ENCODE measurements at regions not wholly inside any gene's neighbourhood (a gene's known extent, or its start where the extent isn't known, plus 50 kb on each side); places are given as distances from the start of the nearest gene placed in this dataset.

GRCh38 chr5:33381243-33381642, 59.5 kb upstream of the TARS1 start:
- Histone ChIP-seq H3K36me3 (ENCODE audit: insufficient read depth in 1 of 2, low read depth in 1 of 2) (no peaks in the 10 kb centered on the region), H3K27me3 (ENCODE audit: insufficient read depth in 3 of 3, low read length in 2 of 3) (no peaks in the 10 kb centered on the region), H3K4me1 (no peaks in the 10 kb centered on the region), H3K9me3 (no peaks in the 10 kb centered on the region), H3K4me3 (no peak overlapping the region), H3K27ac (no peak overlapping the region)
- TF ChIP-seq CTCF (IDR thresholded peaks at IDR 0.05) = no peak
- intact Hi-C loops (cut with DNase I) = no loop called here
- no peak for DNase-seq
- WGBS, 3 donors = 57 to 80% (median 60%) methylated on average over 1 of the region's 1 CpG
- ATAC-seq = no peak
